ENCODE measurements at regions not wholly inside any gene's neighbourhood (a gene's known extent, or its start where the extent isn't known, plus 50 kb on each side); places are given as distances from the start of the nearest gene placed in this dataset.

DNA sequence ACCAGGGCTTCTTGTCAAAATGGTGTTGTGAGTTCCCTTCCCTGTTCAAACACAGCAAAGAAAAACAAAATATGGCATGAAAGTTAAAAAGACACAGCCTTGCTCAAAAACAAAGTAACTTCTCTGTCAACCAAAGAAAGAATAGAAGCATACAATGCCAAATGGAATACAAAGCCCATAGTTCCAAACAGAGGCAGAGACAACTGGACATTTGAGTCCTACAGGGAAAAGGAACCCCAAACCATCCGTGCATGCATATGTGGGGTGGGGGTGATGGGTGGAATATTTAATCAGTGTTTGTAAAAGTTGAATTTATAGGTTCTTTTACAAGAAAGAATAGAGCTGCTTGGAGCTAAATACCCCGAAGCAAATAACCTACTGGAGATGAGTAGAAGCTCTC lies 218.7 kb downstream of the FAM76B start:
- CTCF ChIA-PET: no interaction called here
- DNase-seq (ENCODE audit: low read depth, low spot score): no peak
- POLR2A ChIA-PET: no interaction called here
- TF ChIP-seq, protein P1, sequence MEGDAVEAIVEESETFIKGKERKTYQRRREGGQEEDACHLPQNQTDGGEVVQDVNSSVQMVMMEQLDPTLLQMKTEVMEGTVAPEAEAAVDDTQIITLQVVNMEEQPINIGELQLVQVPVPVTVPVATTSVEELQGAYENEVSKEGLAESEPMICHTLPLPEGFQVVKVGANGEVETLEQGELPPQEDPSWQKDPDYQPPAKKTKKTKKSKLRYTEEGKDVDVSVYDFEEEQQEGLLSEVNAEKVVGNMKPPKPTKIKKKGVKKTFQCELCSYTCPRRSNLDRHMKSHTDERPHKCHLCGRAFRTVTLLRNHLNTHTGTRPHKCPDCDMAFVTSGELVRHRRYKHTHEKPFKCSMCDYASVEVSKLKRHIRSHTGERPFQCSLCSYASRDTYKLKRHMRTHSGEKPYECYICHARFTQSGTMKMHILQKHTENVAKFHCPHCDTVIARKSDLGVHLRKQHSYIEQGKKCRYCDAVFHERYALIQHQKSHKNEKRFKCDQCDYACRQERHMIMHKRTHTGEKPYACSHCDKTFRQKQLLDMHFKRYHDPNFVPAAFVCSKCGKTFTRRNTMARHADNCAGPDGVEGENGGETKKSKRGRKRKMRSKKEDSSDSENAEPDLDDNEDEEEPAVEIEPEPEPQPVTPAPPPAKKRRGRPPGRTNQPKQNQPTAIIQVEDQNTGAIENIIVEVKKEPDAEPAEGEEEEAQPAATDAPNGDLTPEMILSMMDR (IDR thresholded peaks at IDR 0.05; ENCODE audit: insufficient read depth, low read length, missing control alignments): no peak
- no peak overlapping the region for H3K4me3 ChIP-seq (ENCODE audit: low read depth, low read length)

GRCh38 chr11:95569207-95569606 lies 220.4 kb downstream of the FAM76B start:
- H3K4me3 ChIP-seq (ENCODE audit: low read depth, low read length): no peak overlapping the region
- ChIA-PET CTCF (interaction anchor here (2.2 kb wide), 1 partner anchor 136 kb away, joined by 8 read pairs; no protein-coding TSS in a partner anchor), POLR2A (no interaction called here)
- TF ChIP-seq, protein P1 (IDR thresholded peaks at IDR 0.05; ENCODE audit: insufficient read depth, low read length, missing control alignments): no peak
- no peak for DNase-seq (ENCODE audit: low read depth, low spot score)

DNA sequence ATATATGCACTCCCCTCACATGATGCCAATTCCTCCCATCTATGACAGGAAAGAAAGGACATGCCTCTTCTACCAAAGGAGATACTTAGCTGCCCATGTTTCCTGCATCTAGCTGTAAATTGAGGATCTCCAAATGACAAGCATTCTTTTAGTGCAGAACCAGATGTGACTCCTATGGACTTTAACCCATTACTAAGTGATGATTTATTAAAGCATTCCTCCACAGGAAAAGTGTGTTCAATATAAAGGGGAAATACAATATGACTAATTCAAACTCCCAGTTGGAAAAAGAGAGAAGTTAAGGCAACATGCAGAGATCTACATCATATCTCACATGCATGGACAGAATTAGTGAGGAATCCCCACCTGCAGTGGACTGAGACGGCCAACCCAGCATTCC lies 221.3 kb downstream of the FAM76B start:
- ChIA-PET CTCF (interaction anchor here (0.9 to 2.2 kb wide), 3 partner anchors 13 to 137 kb away, joined by 3 to 8 read pairs (median 4); no protein-coding TSS in a partner anchor), POLR2A (interaction anchor here (1.1 to 1.3 kb wide), 2 partner anchors 8 to 56 kb away, joined by 4 to 5 read pairs; no protein-coding TSS in a partner anchor)
- TF ChIP-seq, protein P1 (IDR thresholded peaks at IDR 0.05; ENCODE audit: insufficient read depth, low read length, missing control alignments): no peak
- no peak for DNase-seq (ENCODE audit: low read depth, low spot score)
- no peak overlapping the region for H3K4me3 ChIP-seq (ENCODE audit: low read depth, low read length)

DNA sequence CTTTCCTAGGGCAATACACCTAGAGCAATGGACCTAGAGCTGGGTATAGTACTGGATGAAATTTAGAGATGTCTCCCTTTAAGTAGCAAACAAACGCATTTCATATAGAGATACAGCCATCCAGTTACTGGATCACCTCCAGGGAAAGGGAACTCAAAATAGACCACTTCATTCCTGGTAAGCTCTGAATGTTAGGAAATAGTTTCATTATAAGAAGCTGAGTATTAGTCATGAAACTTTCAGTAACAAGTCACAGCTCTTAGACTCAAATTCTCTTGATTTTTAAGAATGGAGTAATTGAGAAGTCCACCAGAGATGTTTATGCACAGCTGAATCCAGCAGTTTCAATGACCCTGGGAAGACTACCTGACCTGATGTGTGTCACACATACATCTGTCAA lies 221.9 kb downstream of the FAM76B start:
- DNase-seq (ENCODE audit: low read depth, low spot score): peak; percentile 67
- ChIA-PET POLR2A (interaction anchor here (0.7 to 1.3 kb wide), 4 partner anchors 8 to 125 kb away, joined by 3 to 5 read pairs (median 4); no protein-coding TSS in a partner anchor), CTCF (interaction anchor here (0.9 to 2.2 kb wide), 3 partner anchors 14 to 137 kb away, joined by 3 to 8 read pairs (median 4); no protein-coding TSS in a partner anchor)
- H3K4me3 ChIP-seq (ENCODE audit: low read depth, low read length): no peak overlapping the region
- TF ChIP-seq, protein P1 (IDR thresholded peaks at IDR 0.05; ENCODE audit: insufficient read depth, low read length, missing control alignments): no peak

DNA sequence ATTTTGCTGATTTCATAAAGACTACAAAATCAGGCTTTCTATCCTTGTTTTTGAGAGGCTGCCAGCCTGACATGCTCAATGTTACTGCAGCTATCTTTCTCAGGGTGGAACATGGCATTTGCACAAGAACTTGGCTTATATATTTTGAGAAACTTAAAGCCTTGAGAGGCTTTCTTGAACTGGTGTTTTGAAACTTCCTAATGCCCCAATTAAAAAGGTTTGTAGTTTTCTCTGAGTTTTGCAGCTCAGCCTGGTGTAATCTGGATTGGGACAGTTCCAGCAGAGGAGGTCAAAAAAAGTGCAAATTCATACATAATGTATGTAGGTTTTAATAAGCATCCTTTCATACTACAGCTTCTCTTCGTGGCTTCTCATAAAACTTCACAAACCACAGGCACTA lies 223.4 kb downstream of the FAM76B start:
- DNase-seq (ENCODE audit: low read depth, low spot score): peak; percentile 62

DNA sequence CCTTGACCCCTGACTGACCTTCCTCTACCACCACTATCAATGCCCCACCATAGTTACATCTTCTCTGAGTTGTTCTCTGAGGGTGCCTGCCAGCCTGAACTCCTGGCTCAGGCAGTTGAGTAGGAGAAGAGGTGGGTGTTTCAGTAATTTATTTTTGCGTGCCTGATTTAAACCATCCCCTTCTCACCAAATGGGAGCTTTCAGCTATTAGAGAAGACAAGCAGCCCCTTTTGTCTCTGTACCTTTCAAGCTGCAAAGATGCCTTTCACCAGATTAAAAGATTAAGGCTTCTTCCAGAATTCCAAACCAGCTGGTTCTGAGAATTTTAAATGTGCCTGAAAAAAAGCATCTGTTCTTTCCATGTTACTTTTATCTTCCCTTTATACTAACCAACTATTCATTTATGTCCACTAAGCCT lies 223.8 kb downstream of the FAM76B start:
- CTCF ChIA-PET: interaction anchor here (0.6 to 2.0 kb wide), 2 partner anchors 54 to 68 kb away, joined by 3 to 5 read pairs; no protein-coding TSS in a partner anchor
- TF ChIP-seq, protein P1 (IDR thresholded peaks at IDR 0.05; ENCODE audit: insufficient read depth, low read length, missing control alignments): no peak
- DNase-seq (ENCODE audit: low read depth, low spot score): no peak
- H3K4me3 ChIP-seq (ENCODE audit: low read depth, low read length): no peak overlapping the region
- POLR2A ChIA-PET: no interaction called here

More for the DNA sequence above, 223.4 kb downstream of the FAM76B start:
- TF ChIP-seq, protein P1 (IDR thresholded peaks at IDR 0.05; ENCODE audit: insufficient read depth, low read length, missing control alignments): no peak
- H3K4me3 ChIP-seq (ENCODE audit: low read depth, low read length): no peak overlapping the region
- ChIA-PET POLR2A (no interaction called here), CTCF (no interaction called here)
